ENCODE measurements at regions not wholly inside any gene's neighbourhood (a gene's known extent, or its start where the extent isn't known, plus 50 kb on each side); places are given as distances from the start of the nearest gene placed in this dataset.

- BruUV-seq (replicated peaks): no TSS peak
- in situ Hi-C loops (cut with MboI): no loop called here
- DNase-seq (ENCODE audit: extremely low read depth in 1 of 4, low spot score in 3 of 4) (no peak), ATAC-seq (no peak), FAIRE-seq (no peak)
- Histone ChIP-seq H3K4me1 (replicated peaks in 1 of 2; ENCODE audit: control insufficient read depth in 2 of 2, insufficient read depth in 2 of 2, low read length in 2 of 2) (no peaks in the 10 kb centered on the region), H3K9me3 (replicated peaks; ENCODE audit: control insufficient read depth, insufficient read depth, low read depth, low read length) (no peaks in the 10 kb centered on the region), H2AFZ (ENCODE audit: low read depth, low read length) (no peak overlapping the region), H3K27ac (ENCODE audit: extremely low read depth, low read depth, low read length) (no peak overlapping the region), H3K36me3 (ENCODE audit: control insufficient read depth, insufficient read depth, low read length) (no peaks in the 10 kb centered on the region), H3K27me3 (ENCODE audit: control insufficient read depth in 2 of 2, insufficient read depth in 2 of 2, low read length in 2 of 2) (no peaks in the 10 kb centered on the region), H4K20me1 (replicated peaks; ENCODE audit: control insufficient read depth, insufficient read depth, low read length) (no peaks in the 10 kb centered on the region), H3K9ac (ENCODE audit: insufficient read depth in 1 of 2, low read depth in 2 of 2, low read length in 2 of 2) (no peak overlapping the region), H3K4me3 (no peak overlapping the region), H3K4me2 (ENCODE audit: insufficient read depth, low read length) (no peak overlapping the region), H3K79me2 (ENCODE audit: control insufficient read depth, insufficient read depth, low read length) (no peaks in the 10 kb centered on the region), H3K9me1 (ENCODE audit: control insufficient read depth, insufficient read depth, low read length) (no peaks in the 10 kb centered on the region)
- CTCF ChIA-PET (ENCODE audit: low intra/inter-chr PET ratio): no interaction called here
- WGBS (ENCODE audit: insufficient coverage, low coverage, missing lambda C conversion rate): 0% methylated on average over 1 of the region's 2 CpGs
- intact Hi-C loops (cut with micrococcal nuclease): no loop called here
- POLR2A ChIA-PET: no interaction called here
- TF ChIP-seq U2AF1 (optimal IDR thresholded peaks at IDR 0.05; ENCODE audit: low read depth, low read length) (no peak), EP300 (IDR thresholded peaks at IDR 0.05; ENCODE audit: low read length) (no peak), STAT5A (IDR thresholded peaks at IDR 0.05; ENCODE audit: borderline replicate concordance, low read length) (no peak), NELFE (IDR thresholded peaks at IDR 0.05; ENCODE audit: insufficient read depth, insufficient read length) (no peak), RCOR1 (IDR thresholded peaks at IDR 0.05; ENCODE audit: borderline replicate concordance in 1 of 2, low read depth in 2 of 2, low read length in 2 of 2) (no peak), ADNP (tag; IDR thresholded peaks at IDR 0.05) (no peak), MNT (conservative IDR thresholded peaks at IDR 0.05) (no peak), IFI16 (CRISPR knock-in tag; IDR thresholded peaks at IDR 0.05) (no peak), RBM15 (IDR thresholded peaks at IDR 0.05; ENCODE audit: insufficient read depth, low read length) (no peak), SMARCB1 (IDR thresholded peaks at IDR 0.05; ENCODE audit: insufficient read length, low read depth) (no peak), ZNF444 (CRISPR knock-in tag; IDR thresholded peaks at IDR 0.05) (no peak), ZBTB2 (IDR thresholded peaks at IDR 0.05) (no peak), MTA1 (IDR thresholded peaks at IDR 0.05; ENCODE audit: borderline replicate concordance) (no peak)
- TF ChIP-seq, protein P1, sequence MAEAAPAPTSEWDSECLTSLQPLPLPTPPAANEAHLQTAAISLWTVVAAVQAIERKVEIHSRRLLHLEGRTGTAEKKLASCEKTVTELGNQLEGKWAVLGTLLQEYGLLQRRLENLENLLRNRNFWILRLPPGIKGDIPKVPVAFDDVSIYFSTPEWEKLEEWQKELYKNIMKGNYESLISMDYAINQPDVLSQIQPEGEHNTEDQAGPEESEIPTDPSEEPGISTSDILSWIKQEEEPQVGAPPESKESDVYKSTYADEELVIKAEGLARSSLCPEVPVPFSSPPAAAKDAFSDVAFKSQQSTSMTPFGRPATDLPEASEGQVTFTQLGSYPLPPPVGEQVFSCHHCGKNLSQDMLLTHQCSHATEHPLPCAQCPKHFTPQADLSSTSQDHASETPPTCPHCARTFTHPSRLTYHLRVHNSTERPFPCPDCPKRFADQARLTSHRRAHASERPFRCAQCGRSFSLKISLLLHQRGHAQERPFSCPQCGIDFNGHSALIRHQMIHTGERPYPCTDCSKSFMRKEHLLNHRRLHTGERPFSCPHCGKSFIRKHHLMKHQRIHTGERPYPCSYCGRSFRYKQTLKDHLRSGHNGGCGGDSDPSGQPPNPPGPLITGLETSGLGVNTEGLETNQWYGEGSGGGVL (CRISPR knock-in tag; IDR thresholded peaks at IDR 0.05): no peak
- TF ChIP-seq, protein P2, sequence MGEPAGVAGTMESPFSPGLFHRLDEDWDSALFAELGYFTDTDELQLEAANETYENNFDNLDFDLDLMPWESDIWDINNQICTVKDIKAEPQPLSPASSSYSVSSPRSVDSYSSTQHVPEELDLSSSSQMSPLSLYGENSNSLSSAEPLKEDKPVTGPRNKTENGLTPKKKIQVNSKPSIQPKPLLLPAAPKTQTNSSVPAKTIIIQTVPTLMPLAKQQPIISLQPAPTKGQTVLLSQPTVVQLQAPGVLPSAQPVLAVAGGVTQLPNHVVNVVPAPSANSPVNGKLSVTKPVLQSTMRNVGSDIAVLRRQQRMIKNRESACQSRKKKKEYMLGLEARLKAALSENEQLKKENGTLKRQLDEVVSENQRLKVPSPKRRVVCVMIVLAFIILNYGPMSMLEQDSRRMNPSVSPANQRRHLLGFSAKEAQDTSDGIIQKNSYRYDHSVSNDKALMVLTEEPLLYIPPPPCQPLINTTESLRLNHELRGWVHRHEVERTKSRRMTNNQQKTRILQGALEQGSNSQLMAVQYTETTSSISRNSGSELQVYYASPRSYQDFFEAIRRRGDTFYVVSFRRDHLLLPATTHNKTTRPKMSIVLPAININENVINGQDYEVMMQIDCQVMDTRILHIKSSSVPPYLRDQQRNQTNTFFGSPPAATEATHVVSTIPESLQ (CRISPR knock-in tag; IDR thresholded peaks at IDR 0.05): no peak
- TF ChIP-seq, protein P3, sequence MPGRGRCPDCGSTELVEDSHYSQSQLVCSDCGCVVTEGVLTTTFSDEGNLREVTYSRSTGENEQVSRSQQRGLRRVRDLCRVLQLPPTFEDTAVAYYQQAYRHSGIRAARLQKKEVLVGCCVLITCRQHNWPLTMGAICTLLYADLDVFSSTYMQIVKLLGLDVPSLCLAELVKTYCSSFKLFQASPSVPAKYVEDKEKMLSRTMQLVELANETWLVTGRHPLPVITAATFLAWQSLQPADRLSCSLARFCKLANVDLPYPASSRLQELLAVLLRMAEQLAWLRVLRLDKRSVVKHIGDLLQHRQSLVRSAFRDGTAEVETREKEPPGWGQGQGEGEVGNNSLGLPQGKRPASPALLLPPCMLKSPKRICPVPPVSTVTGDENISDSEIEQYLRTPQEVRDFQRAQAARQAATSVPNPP (IDR thresholded peaks at IDR 0.05; ENCODE audit: borderline replicate concordance, insufficient read depth, insufficient read length): no peak
Measured at GRCh38 chr3:55202326-55202725, 274.5 kb upstream of the LRTM1 start.
